GM12872 (cell line): ENCODE measurements at regions not wholly inside any gene's neighbourhood (a gene's known extent, or its start where the extent isn't known, plus 50 kb on each side); places are given as distances from the start of the nearest gene placed in this dataset.

ENCODE experiments used
- CTCF ChIP-seq: IDR thresholded peaks from 3 replicates; pipeline ENCODE4 v1.5.1; 2011; ENCODE audit warnings: low read depth, mild to moderate bottlenecking, low read length, moderate library complexity; ENCODE audit not compliant: insufficient read depth

GRCh38 chr3:72196377-72196929 lies 411.5 kb upstream of the PROK2 start:
- TF ChIP-seq CTCF: no peak

- TF ChIP-seq CTCF: no peak
Measured at GRCh38 chr3:72195895-72196294, 410.9 kb upstream of the PROK2 start.

- TF ChIP-seq CTCF: no peak
Measured at GRCh38 chr3:72194458-72194857, 409.5 kb upstream of the PROK2 start.

- no peak for TF ChIP-seq CTCF
Measured at GRCh38 chr3:72193771-72194430, 409.0 kb upstream of the PROK2 start.

GRCh38 chr3:72192572-72192971 lies 407.6 kb upstream of the PROK2 start:
- TF ChIP-seq CTCF: no peak

- no peak for TF ChIP-seq CTCF
Measured at GRCh38 chr3:72191209-72191960, 406.4 kb upstream of the PROK2 start.

- no peak for TF ChIP-seq CTCF
Measured at GRCh38 chr3:72190050-72190449, 405.1 kb upstream of the PROK2 start.
